Gastroesophageal sphincter (tissue), 4 donors: ENCODE measurements at regions not wholly inside any gene's neighbourhood (a gene's known extent, or its start where the extent isn't known, plus 50 kb on each side); places are given as distances from the start of the nearest gene placed in this dataset.

Source experiments
- ATAC-seq: fragments of 150-250 bp; one replicate; pipeline ENCODE4 v1.9.1; 2016; ENCODE audit warnings: mild to moderate bottlenecking, moderate library complexity
- H3K27ac ChIP-seq, 4 donors: fragments of 200-600 bp; sonication (generic) in 3 of 4; 1 replicate in 3 of 4; 2 replicates in 1 of 4; pipeline ENCODE4 v1.5.1; 2016 to 2019
- H3K27me3 ChIP-seq: fragments of 200-600 bp; sonication (generic); one replicate; pipeline ENCODE4 v1.5.1; 2019
- H3K36me3 ChIP-seq, 2 donors: fragments of 200-600 bp; sonication (generic); one replicate each; pipeline ENCODE4 v1.5.1; 2019; ENCODE audit warnings: control low read depth in 1 of 2
- H3K4me1 ChIP-seq, 3 donors: fragments of 200-600 bp; sonication (generic); 1 replicate in 2 of 3; 2 replicates in 1 of 3; pipeline ENCODE4 v1.5.1; 2016 to 2019; ENCODE audit warnings: control low read depth in 2 of 3
- H3K4me3 ChIP-seq, 2 donors: fragments of 200-600 bp; sonication (generic); one replicate each; pipeline ENCODE4 v1.5.1; 2019; ENCODE audit warnings: mild to moderate bottlenecking in 1 of 2, moderate library complexity in 1 of 2
- H3K9me3 ChIP-seq, 3 donors: fragments of 200-600 bp; sonication (generic); one replicate each; pipeline ENCODE4 v1.5.1; 2017 to 2019; ENCODE audit warnings: control low read depth in 2 of 3
- CTCF ChIP-seq, 4 experiments: fragments of 200-600 bp in 2 of 4; fragments of 450-650 bp in 2 of 4; sonication (generic) in 1 of 4; IDR thresholded peaks; one replicate each; pipeline ENCODE4 v1.5.1; 2017 to 2019; ENCODE audit warnings: antibody characterized with exemption in 4 of 4, mild to moderate bottlenecking in 2 of 4, moderate library complexity in 2 of 4
- EP300 ChIP-seq: sonication (generic); formaldehyde crosslinking; IDR thresholded peaks from one replicate; pipeline ENCODE4 v1.6.1; 2017; ENCODE audit warnings: antibody characterized with exemption, mild to moderate bottlenecking
- POLR2A ChIP-seq, 2 donors: fragments of 450-650 bp; IDR thresholded peaks; one replicate each; pipeline ENCODE4 v1.6.1; 2017; ENCODE audit warnings: antibody characterized with exemption in 2 of 2, mild to moderate bottlenecking in 2 of 2, moderate library complexity in 1 of 2
- POLR2AphosphoS5 ChIP-seq: sonication (generic); formaldehyde crosslinking; IDR thresholded peaks from one replicate; pipeline ENCODE4 v1.6.1; 2017; ENCODE audit warnings: antibody characterized with exemption
- WGBS, 2 donors: methylation state at CpG; one replicate each; pipeline ENCODE4 v1.1.5; 2018; ENCODE audit warnings: low coverage in 1 of 2; 5-methylcytosine and 5-hydroxymethylcytosine counted together

GRCh38 chr4:17060230-17060629 lies 161.8 kb upstream of the LDB2 start:
- Histone ChIP-seq H3K27me3 (no peaks in the 10 kb centered on the region), H3K36me3 (no peaks in the 10 kb centered on the region), H3K27ac (no peak overlapping the region), H3K9me3 (no peaks in the 10 kb centered on the region), H3K4me1 (peaks cover 0 to 14% (median 4%) of the 10 kb centered on the region in 3 donors), H3K4me3 (no peak overlapping the region)
- no peak for TF ChIP-seq CTCF (IDR thresholded peaks at IDR 0.05)
- TF ChIP-seq EP300: no peak
- no peak for TF ChIP-seq POLR2A (IDR thresholded peaks at IDR 0.05)
- WGBS, 2 donors: 90 to 100% methylated on average over 2 to 4 of the region's 4 CpGs
- no peak for ATAC-seq

GRCh38 chr4:17058916-17059741 lies 160.7 kb upstream of the LDB2 start:
- Histone ChIP-seq H3K4me1 (peaks cover 0 to 14% (median 4%) of the 10 kb centered on the region in 3 donors), H3K27ac (peak overlapping the region in 3 of 4 donors; percentile 0 to 23 (median 16)), H3K9me3 (no peaks in the 10 kb centered on the region), H3K27me3 (no peaks in the 10 kb centered on the region), H3K4me3 (no peak overlapping the region), H3K36me3 (no peaks in the 10 kb centered on the region)
- peak; percentile 66 for ATAC-seq
- WGBS, 2 donors: 48 to 52% methylated on average over 5 to 10 of the region's 10 CpGs
- no peak for TF ChIP-seq EP300
- TF ChIP-seq POLR2AphosphoS5: no peak
- no peak for TF ChIP-seq POLR2A (IDR thresholded peaks at IDR 0.05)
- no peak for TF ChIP-seq CTCF (IDR thresholded peaks at IDR 0.05)

GRCh38 chr4:17058536-17058915 lies 160.1 kb upstream of the LDB2 start:
- peak overlapping the region in 3 of 4 donors; percentile 0 to 23 (median 16) for H3K27ac ChIP-seq
- no peaks in the 10 kb centered on the region for H3K36me3 ChIP-seq
- H3K4me1 ChIP-seq: peaks cover 0 to 14% (median 4%) of the 10 kb centered on the region in 3 donors
- WGBS, 2 donors: 40 to 64% methylated on average over 2 to 3 of the region's 4 CpGs
- no peak for TF ChIP-seq CTCF (IDR thresholded peaks at IDR 0.05)
- no peak for TF ChIP-seq POLR2AphosphoS5
- TF ChIP-seq POLR2A (IDR thresholded peaks at IDR 0.05): no peak
- TF ChIP-seq EP300: no peak
- no peaks in the 10 kb centered on the region for H3K9me3 ChIP-seq
- H3K4me3 ChIP-seq: no peak overlapping the region
- H3K27me3 ChIP-seq: no peaks in the 10 kb centered on the region
- no peak for ATAC-seq

GRCh38 chr4:17057035-17057434 lies 158.6 kb upstream of the LDB2 start:
- Histone ChIP-seq H3K4me1 (peaks cover 0 to 14% (median 4%) of the 10 kb centered on the region in 3 donors), H3K36me3 (no peaks in the 10 kb centered on the region), H3K27me3 (no peaks in the 10 kb centered on the region), H3K4me3 (no peak overlapping the region), H3K9me3 (no peaks in the 10 kb centered on the region), H3K27ac (no peak overlapping the region)
- TF ChIP-seq POLR2A (IDR thresholded peaks at IDR 0.05) (no peak), EP300 (no peak), POLR2AphosphoS5 (no peak), CTCF (IDR thresholded peaks at IDR 0.05) (no peak)
- no peak for ATAC-seq
- WGBS, 2 donors: 86 to 95% methylated on average over 6 of the region's 6 CpGs

- no peak for ATAC-seq
- H3K36me3 ChIP-seq: no peaks in the 10 kb centered on the region
- TF ChIP-seq CTCF (IDR thresholded peaks at IDR 0.05) (no peak), EP300 (no peak)
- H3K4me3 ChIP-seq: no peak overlapping the region
- H3K27ac ChIP-seq: no peak overlapping the region
- WGBS, 2 donors: 93 to 100% methylated on average over 1 to 2 of the region's 2 CpGs
- H3K9me3 ChIP-seq: no peaks in the 10 kb centered on the region
- H3K27me3 ChIP-seq: no peaks in the 10 kb centered on the region
- peaks cover 0 to 14% (median 4%) of the 10 kb centered on the region in 3 donors for H3K4me1 ChIP-seq
Measured at GRCh38 chr4:17055788-17056187, 157.3 kb upstream of the LDB2 start.
